Posterior vena cava (tissue), 2 donors: ENCODE measurements at regions not wholly inside any gene's neighbourhood (a gene's known extent, or its start where the extent isn't known, plus 50 kb on each side); places are given as distances from the start of the nearest gene placed in this dataset.

Source experiments
- DNase-seq: peaks from one replicate; pipeline ENCODE4 v3.0.0-alpha.2; 2020; ENCODE audit warnings: low spot score
- intact Hi-C, 2 donors: fragments of 100-400 bp; cut with DNase I; formaldehyde crosslinking; loops; one replicate each; pipeline versions ENCODE4 v1.14.1 to v1.14.2; 2022 to 2023
- donor health status: DM: yes; HTN: yes; CAD: no.
- donor health status: DM: yes; HTN: yes; CAD: no.

GRCh38 chrX:40153345-40154249, 55.8 kb upstream of the BCOR start:
- intact Hi-C loops = loop anchor here (10.0 kb wide), 5 partner anchors 49 to 419 kb away; no protein-coding TSS in a partner anchor
- peak; percentile 86 for DNase-seq

- peak; percentile 84 for DNase-seq
- intact Hi-C loops = loop anchor here (10.0 kb wide), 5 partner anchors 48 to 418 kb away; no protein-coding TSS in a partner anchor
Measured at GRCh38 chrX:40152741-40153344, 55.1 kb upstream of the BCOR start.

DNA sequence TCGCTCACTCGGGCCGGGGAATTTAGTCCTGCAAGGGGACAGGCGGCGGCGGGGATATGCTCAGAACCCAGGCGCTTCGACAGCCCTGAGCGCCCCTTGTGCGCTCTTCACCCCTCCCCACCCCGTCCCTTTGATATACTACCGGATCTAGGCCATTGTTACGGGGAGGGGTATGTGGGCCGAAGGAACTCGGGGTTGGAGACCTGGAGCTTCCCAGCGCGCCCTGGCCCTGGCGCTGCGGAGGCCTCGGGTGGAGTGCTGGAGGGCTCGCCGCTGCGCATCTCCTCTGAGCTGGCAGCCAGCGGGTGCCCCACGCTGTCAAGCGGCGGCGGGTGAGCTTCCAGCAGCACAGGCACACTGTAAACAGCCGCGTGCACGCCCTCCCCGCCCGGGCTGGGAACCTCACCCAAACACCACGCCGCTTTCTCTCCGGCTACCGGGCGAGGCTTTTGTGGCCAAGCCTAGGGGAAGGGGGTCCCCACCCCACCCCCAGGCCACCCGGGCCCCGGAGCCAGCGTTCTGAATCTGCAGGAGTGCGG, 54.5 kb upstream of the BCOR start:
- DNase-seq = peak; percentile 86
- intact Hi-C loops = loop anchor here (10.0 kb wide), 5 partner anchors 47 to 417 kb away; no protein-coding TSS in a partner anchor

GRCh38 chrX:40151211-40152172, 53.7 kb upstream of the BCOR start:
- DNase-seq = peak; percentile 81
- intact Hi-C loops = loop anchor here (10.0 kb wide), 5 partner anchors 47 to 417 kb away; no protein-coding TSS in a partner anchor

- intact Hi-C loops = loop anchor here (10.0 kb wide), 5 partner anchors 46 to 416 kb away; no protein-coding TSS in a partner anchor
- DNase-seq = no peak
Measured at GRCh38 chrX:40150503-40150902, 52.7 kb upstream of the BCOR start.

DNA sequence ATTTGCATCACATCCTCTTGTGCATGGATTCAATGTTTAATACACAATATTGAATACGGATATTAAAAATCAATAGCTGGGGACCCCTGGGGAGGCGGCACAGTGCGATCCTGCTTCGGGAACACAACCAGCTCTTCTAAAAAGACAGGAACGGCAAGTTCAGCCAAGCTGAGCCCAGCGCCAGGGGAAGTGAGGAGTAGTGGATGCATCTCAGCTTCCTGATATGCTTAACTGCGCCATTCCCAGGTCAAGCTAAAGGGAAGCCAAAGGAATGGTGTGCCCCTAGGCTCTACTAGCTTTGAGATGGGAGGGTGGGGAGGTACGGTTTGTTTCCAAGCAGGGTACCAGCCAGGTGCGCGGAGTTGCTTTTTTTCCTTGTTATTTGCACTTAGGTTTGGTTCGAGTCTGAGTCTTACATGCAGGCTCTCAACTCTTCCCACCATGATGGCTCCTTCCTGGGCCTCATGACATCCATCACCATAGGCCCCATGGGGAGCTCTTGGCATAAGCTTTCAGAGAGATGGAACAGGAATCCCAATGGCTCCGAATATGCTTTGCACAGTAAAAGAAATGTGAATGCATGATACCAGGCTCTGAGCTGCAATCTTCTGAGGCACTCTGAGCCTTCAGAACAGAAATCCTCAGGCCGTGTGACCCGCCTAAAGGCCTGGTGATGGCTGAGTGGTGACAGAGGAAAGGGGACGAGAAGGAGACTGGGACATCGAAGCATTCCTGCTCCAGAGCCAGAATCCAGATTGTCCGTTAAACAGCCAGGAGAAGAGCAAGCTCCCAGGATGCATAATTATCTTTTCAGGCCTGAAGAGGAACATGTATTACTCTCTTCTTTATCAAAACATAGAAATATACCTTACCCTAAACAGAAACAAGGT, 51.8 kb upstream of the BCOR start:
- intact Hi-C loops = loop anchor here (5.0 to 10.0 kb wide), 6 partner anchors 42 to 415 kb away; no protein-coding TSS in a partner anchor
- DNase-seq = no peak

DNA sequence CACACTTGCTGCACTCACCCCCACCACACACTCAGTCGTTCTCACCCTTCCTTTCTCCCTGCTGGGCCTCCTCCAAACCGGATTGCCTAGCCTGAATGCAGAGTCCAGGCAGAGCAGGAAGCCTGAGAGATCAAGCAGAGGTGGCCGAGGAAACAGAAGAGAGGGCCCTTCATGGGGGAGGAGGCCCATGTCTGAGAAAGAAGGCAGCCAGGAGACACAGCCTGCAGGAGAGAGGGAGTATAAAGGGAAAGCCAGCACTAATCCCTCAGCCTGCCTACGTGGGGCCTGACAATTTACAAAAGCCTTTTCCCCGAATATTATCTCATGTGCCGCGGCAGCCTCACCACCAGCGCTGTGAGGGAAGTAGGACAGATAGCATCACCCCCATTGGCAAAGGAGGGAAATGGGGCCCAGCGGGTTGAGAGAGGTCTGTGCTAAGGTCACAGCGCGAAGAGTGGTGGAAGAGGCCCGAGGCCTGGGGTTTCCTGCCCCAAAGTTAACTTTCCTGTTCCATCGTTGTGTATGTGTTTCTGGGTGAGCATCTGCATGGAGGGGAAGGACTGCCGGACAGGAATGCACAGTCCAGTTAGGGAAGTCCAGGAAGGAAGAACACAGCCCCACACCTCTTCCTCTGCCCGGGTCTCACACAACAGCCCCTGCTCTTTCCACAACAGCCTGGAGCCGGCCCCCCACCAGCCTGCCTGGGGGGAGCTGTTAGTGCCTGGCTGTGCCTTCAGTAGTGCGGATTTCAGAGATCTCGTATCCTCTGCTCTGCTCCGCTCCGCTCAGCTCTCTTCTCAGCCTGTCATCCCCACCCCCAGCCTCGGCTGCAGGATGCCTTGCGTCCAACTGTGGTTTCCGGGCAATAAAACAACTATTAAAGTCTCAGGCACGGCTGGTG, 50.9 kb upstream of the BCOR start:
- intact Hi-C loops = loop anchor here in 1 of 2 donors (5.0 kb wide), 1 partner anchor 41 kb away; no protein-coding TSS in a partner anchor
- no peak for DNase-seq

- intact Hi-C loops = loop anchor here in 1 of 2 donors (5.0 kb wide), 1 partner anchor 41 kb away; no protein-coding TSS in a partner anchor
- no peak for DNase-seq
Measured at GRCh38 chrX:40147971-40148370, 50.2 kb upstream of the BCOR start.
